T-helper 1 cell (primary cell): ENCODE measurements at regions not wholly inside any gene's neighbourhood (a gene's known extent, or its start where the extent isn't known, plus 50 kb on each side); places are given as distances from the start of the nearest gene placed in this dataset.

Experiments used
- DNase-seq, 5 donors: peaks; one replicate each; pipeline ENCODE4 v3.0.0-alpha.2; 2012 to 2020

- DNase-seq = no peak
Measured at GRCh38 chr4:42331914-42332368, 65.3 kb upstream of the SHISA3 start.

- DNase-seq = no peak
Measured at GRCh38 chr4:42339935-42340406, 57.3 kb upstream of the SHISA3 start.

- DNase-seq = no peak
Measured at GRCh38 chr4:42341518-42342026, 55.7 kb upstream of the SHISA3 start.

GRCh38 chr4:42342459-42342858, 54.8 kb upstream of the SHISA3 start:
- no peak for DNase-seq

- no peak for DNase-seq
Measured at GRCh38 chr4:42344309-42344708, 53.0 kb upstream of the SHISA3 start.

GRCh38 chr4:42344749-42345148, 52.5 kb upstream of the SHISA3 start:
- DNase-seq = no peak

GRCh38 chr4:42345962-42346544, 51.2 kb upstream of the SHISA3 start:
- DNase-seq = no peak

- DNase-seq = no peak
Measured at GRCh38 chr4:42347076-42347475, 50.2 kb upstream of the SHISA3 start.
